ENCODE measurements at regions not wholly inside any gene's neighbourhood (a gene's known extent, or its start where the extent isn't known, plus 50 kb on each side); places are given as distances from the start of the nearest gene placed in this dataset.
A peak's percentile ranks its signal among the peaks of the same experiment; 100 is the strongest.
"Not testable (repeated sequence)": the region's sequence is repeated elsewhere in the genome, so short reads cannot be mapped to it uniquely, and the experiment has no call there.

DNA sequence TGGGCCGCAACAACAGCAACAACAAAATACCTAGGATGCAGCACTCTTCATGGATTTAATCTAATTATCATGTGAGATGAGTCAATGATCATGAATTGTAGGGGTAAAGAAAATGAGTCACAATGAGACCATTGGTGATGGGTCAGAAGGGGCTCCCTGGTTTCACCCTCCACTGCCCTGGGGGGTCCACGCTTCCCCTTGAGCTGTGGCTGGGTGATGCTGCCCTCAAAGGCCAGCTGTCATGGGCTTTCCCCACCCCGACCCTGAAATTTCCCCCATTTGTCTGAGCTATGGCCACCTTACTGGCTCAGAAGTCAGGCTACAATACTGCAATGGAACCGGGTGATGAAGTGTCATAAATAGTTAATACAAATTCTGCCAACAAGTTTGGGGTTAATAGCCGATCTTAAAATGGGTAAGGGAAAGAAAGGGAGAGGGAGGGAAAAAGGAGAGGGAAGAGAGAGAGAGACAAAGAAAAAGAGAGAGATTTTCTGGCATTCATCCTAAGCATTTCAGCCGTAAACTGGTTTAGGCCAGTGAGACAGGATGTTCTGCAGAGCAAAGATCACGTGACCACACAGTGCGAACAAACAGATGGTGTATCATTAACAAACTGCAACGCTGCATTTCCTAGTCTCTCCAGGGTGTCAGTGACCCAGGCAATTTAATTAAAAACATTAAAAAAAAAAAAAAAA is 143.4 kb upstream of the ERRFI1 start:
- DNase-seq (ENCODE audit: low read depth) = no peak

DNA sequence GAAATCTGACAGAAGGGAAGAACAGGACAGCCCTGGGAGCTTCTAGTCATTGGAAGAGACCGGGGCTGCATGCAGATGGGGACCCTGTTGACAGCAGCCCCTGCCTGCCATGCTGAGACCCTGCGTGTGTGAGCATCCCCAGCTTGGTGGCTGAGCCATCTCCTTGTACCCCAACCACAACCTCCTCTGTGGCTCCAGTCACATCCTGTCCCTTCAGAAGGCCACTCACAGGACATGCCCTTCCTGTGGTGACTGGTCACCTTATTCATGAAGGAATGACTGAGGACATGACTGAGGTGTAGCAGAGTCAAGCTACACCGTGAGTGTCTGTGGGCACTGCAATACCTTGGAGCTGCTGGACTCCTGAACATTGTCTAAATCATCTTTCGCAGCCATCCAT is 141.8 kb upstream of the ERRFI1 start:
- DNase-seq (ENCODE audit: low read depth) = no peak

DNA sequence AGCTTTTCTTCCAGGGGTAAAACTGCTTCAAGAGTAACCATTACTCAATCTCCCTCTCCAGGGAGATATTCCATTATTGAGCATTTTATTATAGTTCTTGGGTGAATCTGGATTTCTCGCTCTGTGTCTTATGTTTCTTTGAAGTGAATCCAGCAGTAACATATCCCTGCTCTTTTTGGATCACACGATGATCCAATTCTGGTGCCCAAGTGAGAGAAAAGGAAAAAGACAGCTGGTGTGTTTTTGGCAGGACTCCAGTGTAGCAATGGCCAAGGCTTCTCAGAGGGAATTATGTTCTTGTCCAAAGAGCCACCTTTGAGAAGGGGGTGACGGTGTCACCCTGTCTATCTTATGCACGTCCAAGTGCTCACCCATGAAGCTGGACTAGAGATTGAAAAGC is 140.3 kb upstream of the ERRFI1 start:
- DNase-seq (ENCODE audit: low read depth) = no peak

DNA sequence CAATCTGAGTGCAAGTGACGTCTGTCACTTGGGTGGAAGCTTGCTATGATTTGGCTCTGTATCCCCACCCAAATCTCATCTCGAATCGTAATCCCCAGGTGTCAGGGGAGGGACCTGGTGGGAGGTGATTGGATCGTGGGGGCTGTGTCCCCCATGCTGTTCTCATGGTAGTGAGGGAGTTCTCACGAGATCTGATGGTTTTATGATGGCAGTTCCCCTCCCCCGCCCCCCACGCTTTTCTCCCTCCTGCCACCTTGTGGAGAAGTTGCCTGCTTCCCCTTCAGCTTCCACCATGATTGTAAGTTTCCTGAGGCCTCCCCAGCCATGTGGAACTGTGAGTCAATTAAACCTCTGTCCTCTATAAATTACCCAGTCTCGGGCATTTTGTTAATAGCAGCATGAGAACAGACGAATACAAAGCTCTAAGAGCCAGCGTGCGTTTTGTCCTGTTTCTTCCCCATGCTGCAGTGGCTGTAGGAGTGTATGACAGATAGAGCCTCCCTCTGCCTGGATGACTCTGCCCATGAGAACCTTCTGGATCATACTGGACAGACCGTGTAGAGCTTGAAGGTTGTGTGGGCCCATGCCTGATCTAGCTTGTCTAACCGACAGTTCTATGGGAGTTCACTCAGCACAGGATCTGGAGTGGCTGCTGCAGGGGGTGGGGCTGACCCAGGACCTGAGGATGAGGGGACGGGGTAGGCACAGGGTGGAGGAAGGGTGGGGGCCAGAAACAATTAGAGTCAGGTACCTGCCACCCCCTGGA is 139.7 kb upstream of the ERRFI1 start:
- no peak for DNase-seq (ENCODE audit: low read depth)

DNA sequence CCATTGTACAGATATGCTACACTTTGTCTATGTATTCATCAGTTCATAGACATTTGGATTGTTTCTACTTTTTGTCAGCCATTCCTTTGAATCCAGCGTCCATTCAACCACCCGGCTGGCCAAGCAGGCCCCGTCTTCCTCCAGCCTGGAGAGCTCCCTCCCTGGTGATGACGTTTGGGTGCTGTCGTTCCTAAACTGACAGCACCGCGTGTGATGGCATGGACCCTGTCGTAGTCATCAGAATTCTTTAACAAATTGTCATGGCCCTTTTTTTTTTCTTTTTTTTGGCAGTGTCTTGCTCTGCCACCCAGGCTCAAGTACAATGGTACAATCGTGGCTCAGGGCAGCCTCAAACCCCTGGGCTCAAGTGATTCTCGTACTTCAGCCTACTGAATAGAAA is 138.6 kb upstream of the ERRFI1 start:
- DNase-seq (ENCODE audit: low read depth) = no peak

DNA sequence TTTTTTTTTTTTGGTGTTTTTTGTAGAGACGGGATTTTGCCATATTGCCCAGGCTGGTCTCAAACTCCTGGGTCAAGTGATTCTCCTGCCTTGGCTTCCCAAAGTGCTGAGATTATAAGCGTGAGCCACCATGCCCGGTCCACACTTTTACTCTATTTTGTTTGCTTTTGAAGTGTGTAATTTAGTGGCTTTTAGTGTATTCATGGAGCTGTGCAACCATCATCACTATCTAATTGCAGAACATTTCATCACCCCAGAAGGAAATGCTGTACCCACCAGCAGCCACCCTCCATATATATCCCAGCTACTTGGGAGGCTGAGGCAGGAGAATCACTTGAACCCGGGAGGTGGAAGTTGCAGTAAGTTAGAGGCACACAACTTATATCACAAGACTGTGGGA is 136.9 kb upstream of the ERRFI1 start:
- no peak for DNase-seq (ENCODE audit: low read depth)

DNA sequence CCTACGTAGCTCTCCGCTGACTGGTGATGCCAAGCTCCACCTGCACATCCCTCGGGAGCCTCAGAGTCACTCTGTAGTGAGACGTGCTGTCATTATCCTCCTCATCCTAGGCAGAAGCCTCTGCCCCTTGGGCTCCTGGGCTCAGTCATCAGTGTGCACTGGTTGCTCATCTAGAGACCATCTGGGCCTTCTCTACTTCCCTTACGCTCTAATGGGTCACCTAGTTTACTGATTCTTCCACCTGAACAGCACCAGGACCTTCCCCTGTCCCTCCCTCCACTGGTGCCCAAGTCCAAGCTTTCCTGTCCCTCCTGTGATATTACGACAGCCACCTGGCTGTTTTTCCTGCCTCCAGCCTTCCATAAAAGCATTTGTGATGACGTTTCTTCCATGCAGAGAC is 136.1 kb upstream of the ERRFI1 start:
- DNase-seq (ENCODE audit: low read depth) = no peak

DNA sequence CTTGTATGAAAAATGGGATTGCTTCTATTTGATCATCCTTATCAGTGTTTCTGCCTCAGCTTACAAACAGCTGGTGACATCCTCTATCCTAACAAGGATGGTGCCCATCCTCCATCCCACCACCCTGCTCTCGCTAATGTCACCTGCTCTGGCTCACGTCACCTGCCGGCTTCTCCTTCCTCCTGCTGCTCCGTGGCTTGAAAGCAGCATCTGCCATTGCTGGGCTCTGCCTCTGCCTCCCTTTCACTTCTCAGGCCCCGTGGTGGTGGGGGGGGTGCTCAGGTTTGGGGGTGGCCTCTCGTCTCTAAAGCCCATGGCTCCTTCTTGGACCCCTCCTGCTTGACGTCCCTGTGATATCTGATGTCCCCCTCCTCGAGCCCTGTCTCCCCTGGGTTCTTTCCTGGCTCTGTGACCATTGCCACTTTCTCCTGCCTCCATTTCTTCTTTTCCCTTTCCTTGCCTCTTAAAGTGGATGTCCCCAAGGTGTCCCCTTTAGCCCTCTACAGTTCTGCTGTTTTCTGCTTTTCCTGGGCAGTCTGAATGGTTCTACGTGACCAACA is 135.5 kb upstream of the ERRFI1 start:
- no peak for DNase-seq (ENCODE audit: low read depth)

DNA sequence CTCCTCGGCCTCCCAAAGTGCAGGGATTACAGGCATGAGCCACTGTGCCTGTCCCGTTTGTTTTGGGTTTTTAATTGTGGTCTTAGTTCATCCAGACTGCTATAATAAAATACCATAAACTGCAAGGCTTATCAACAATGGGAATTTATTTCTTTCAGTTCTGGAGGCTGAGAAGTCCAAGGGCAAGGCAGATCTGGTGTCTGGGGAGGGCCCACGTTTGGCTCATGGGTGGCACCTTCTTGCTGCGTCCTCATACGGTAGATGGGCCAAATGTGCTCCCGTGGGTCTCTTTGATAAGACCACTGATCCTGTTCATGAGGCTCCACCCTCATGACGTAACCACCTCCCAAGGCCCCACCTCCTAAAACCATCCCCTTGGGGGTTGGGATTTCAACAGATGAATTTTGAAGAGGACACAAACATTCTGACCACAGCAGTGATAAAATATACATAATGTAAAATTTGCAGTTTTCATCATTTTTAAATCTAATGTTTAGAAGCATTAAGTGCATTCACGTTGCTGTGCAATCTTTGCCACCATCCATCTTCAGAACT is 133.4 kb upstream of the ERRFI1 start:
- DNase-seq (ENCODE audit: low read depth) = no peak

DNA sequence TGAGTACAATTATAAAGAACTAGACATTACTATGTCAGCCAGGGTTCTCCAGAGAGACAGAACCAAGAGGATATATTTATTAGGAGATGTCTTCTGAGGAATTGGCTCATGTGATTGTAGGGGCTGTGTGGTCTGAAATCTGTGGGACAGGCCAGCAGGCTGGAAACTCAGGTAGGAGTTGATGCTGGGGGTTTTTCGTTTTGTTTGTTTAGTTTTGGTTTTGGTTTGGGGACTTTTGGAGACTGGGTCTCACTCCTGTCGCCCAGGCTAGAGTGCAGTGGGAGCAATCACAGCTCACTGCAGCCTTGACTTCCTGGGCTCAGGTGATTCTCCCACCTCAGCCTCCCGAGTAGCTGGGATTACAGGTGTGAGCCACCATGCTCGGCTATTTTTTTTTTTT is 132.9 kb upstream of the ERRFI1 start:
- DNase-seq (ENCODE audit: low read depth) = no peak

DNA sequence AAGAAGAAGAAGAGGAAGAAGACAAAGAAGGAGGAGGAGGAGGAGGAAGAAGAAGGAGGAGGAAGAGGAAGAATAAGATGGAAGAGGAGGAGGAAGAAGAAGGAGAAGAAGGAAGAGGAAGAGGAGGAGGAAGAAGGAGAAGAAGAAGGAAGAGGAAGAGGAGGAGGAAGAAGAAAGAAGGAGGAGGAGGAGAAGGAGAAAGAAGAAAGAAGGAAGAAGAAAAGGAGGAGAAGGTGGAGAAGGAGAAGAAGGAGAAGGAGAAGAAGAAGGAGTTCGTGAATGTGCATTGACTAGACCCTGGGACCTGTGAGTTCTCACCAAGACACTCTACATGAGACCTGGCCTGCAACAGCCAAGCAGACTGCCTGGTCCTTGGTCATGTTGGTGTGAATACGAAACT is 131.7 kb upstream of the ERRFI1 start:
- no peak for DNase-seq (ENCODE audit: low read depth)

DNA sequence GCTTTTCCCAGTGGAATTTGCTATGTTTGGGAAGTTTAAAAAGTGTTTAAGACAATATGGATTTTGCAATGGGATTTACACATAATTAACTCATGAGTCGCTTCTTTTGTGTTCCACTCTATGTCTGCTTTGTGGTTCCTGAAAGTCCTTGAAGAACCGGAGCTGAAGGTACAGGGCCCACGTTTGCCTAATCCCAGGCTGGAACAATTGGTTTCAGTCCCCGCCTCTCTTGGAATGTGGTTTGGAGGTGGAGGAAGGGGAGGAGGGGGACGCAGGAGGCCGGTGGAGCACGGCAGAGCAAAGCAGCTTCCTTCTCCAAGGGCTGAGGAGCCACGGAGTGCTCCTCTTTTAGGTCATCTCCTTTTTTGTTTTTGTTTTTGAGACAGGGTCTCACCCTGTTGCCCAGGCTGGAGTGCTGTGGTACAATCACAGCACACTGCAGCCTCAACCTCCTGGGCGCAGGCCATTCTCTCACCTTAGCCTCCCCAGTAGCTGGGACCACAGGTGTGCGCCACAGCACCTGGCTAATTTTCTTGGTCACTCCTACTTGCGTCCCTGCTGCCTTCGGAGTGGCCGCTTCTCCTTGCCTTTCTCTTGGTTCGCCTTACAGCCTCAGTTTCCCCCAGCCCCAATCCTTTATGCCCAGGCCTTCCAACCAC is 129.5 kb upstream of the ERRFI1 start:
- no peak for DNase-seq (ENCODE audit: low read depth)

DNA sequence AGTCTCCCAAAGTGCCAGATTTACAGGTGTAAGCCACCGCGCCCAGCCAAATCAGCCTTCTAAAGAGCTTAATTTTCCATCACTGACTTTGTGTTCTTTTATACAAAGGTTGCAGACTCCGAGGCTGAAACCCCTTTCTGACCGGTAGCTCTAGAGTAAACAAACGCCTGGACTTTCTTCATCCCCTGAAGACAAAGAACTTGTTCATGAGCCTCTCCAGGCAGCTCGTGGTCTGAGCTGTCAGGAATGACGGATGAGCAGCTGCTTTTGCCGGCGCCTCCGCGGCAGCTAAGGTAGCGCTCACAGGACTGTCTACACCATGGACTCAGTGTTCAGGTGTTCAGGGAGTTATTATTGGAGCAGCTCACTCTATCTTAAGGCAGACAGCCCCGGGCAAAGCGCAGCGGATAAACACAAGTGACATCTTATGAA is 128.5 kb upstream of the ERRFI1 start:
- DNase-seq (ENCODE audit: low read depth) = no peak

DNA sequence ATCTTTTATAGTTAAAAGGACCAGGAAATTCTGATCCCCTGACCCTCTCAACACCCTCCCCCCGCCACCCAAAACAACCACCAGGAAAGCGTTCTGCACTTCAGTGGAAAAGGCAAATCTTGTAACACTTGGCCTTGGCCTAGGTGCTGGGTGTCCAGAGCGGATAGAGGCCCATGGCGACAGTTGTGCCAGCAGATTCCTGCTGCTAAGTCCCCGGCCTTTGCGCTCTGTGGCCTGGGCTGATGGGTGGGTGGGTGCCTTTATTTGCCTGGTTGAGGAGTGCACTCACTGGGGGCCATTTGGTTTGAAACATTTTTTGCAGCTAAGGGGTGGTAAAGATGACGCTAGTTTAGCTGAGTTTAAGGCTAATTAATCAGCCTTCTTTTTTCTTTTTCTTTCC is 127.9 kb upstream of the ERRFI1 start:
- DNase-seq (ENCODE audit: low read depth) = no peak

DNA sequence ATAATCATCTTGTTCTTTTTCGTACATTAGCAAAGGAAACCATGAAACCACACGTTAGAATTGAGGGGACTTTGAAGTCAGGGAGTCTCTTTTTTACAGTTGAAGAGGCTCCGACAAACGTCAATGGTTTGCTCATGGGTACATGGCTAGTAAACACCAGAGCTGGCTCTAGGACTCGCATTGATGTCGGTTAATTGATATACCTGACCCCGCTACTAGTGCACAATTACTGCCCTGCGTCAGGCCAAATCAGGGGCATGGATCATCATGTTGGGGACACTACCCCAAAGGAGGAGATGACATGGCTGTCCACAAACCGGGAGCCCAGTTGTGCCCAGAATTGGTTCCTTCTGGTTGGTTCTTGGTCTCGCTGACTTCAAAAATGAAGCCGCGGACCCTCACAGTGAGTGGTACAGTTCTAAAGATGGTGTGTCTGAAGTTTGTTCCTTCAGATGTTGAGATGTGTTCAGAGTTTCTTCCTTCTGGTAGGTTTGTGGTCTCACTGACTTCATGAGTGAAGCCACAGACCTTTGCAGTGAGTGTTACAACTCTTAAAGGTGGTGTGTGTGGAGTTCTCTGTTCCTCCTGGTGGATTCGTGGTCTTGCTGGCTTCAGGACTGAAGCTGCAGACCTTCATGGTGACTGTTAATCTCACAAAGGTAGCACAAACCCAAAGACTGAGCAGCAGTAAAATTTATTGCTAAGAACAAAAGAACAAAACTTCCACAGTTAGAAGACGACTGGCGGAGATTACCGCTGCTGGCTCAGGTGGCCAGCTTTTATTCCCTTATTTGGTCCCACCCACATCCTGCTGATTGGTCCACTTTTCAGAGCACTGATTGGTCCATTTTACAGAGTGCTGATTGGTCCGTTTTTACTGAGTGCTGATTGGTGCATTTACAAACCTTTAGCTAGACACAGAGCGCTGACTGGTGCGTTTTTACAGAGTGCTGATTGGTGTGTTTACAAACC is 126.9 kb upstream of the ERRFI1 start:
- DNase-seq (ENCODE audit: low read depth) = peak; percentile 18

DNA sequence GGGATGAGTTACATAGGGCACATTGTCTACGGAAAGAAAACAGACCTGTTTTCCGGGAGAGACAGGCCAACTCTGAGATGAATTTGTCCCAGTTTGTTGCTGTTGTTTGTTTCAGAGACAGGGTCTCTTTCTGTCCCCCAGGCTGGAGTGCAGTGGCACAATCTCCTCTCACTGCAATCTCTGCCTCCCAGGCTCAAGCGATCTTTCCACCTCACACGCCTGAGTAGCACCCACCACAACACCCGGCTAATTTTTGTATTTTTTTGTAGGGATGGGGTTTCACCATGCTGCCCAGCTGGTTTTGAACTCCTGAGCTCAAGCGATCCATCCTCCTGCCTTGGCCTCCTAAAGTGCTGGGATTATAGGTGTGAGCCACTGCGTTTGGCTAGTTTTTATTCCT is 125.5 kb upstream of the ERRFI1 start:
- no peak for DNase-seq (ENCODE audit: low read depth)

DNA sequence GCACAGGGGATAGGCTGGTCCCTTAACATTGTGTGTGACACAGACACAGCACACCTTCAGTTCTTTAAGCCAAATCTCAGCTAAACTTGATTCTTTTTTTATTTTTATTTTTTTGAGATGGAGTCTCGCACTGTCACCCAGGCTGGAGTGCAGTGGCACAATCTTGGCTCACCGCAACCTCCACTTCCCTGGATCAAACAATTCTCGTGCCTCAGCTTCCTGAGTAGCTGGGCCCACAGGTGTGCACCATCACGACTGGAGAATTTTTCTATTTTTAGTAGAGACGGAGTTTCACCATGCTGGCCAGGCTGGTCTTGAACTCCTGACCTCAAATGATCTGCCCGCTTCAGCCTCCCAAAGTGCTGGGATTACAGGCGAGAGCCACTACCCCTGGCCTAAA is 123.6 kb upstream of the ERRFI1 start:
- DNase-seq (ENCODE audit: low read depth) = not testable (repeated sequence)

DNA sequence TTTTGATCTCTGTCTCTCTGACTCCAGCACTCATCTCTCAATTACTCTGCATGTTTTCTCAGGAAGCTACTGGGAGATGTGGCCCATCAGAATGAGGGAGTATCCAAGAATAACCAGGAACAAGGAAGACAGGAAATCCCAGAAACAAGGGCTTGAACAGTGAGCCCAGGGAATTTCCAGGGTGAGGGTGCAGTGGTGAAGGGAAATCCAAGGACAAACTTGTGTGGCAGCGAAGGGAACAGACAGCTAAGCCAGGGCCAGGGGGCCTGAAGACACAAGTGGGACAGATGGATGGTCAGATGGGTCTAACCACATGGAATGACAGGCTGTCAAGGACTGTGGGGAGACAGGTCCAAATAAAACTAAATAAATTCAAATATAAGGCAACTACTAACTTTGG is 121.8 kb upstream of the ERRFI1 start:
- DNase-seq (ENCODE audit: low read depth) = no peak

DNA sequence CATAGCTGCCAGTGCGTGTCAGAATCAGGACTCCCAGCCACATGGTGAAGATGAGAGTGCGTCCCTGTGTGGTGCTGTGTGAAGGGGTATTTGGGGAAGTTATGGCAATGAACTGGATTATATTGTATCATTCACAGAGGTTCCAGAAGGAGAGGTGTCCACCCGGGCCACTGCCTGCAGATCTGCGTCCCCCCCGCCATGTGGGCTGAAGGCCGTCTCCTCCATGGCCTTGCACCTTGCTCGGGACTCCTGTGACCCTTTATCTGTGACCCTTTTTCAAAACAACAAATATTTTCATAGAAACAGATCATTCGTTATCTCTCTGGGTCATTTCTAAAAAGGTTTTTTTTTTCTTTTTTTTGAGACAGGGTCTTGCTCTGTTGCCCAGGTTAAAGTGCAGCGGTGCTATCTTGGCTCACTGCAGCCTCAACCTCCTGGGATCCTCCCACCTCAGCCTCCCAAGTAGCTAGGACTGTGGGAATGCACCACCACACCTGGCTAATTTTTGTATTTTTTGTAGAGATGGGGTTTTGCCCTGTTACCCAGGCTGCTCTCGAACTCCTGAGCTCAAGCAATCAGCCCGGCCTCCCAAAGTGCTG is 120.2 kb upstream of the ERRFI1 start:
- DNase-seq (ENCODE audit: low read depth) = no peak

DNA sequence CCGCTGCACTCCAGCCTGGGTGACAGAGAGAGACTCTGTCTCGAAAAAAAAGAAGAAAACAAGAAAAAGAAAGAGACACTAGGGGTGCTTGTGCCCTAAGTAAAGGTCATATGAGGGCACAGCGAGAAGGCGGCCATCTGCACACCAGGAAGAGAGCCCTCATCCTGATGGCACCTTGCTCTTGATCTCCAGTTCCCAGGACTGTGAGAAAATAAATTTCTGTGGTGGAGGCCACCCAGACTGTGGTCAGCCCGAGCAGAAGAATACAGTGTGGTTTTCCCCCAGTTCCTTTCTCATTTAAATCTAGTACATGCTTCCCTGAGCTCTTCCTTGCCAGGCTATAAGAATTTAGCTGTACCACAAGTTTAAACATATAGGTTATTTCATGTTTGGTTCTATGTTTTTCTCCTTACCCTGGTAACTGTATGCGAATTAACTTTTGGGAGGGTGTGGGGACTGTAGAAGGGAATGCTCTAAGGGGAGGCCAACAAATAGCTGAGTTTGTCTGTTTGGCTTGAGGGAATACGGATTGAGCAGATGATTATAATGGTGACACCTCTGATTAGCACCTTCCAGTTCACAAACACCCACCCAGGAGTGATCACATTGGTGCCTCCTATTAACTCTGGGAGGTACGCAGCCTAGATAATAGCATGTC is 119.6 kb upstream of the ERRFI1 start:
- no peak for DNase-seq (ENCODE audit: low read depth)

DNA sequence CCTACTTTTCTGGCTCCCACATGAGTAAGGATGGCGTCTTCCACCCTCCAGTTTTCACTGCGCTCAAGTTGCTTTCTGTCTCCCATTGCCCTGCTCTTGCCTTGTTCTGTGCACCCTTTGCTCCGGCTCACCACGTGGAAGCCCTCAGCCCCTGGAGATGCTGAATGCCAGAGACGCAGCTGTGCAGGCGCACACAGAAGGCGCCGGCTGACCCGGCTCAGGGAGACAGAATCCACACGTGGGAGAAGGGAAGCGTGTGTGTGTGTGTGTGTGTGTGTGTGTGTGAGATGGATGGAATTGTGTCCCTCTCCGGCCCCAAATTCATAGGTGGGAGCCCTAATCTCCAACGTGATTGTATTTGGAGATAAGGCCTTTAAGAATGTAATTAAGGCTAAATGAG is 118.2 kb upstream of the ERRFI1 start:
- no peak for DNase-seq (ENCODE audit: low read depth)

All from stimulated activated CD8-positive, alpha-beta memory T cell treated with anti-CD3 and anti-CD28 coated beads, Interleukin-12 subunit alpha, Interleukin-12 subunit beta, amount 100 ng/mL, for 4 hours (primary cell).